HG03045 (cell line): ENCODE measurements at regions not wholly inside any gene's neighbourhood (a gene's known extent, or its start where the extent isn't known, plus 50 kb on each side); places are given as distances from the start of the nearest gene placed in this dataset.
"Not testable (repeated sequence)": the region's sequence is repeated elsewhere in the genome, so short reads cannot be mapped to it uniquely, and the experiment has no call there.

Source experiments
- ATAC-seq: cut with Tn5 transposase; IDR thresholded peaks from one replicate; pipeline ENCODE4 v1.9.1; 2021; ENCODE audit warnings: mild to moderate bottlenecking, moderate library complexity; ENCODE audit not compliant: unreplicated experiment

GRCh38 chr17:20840987-20841865 is 201.6 kb downstream of the USP22 start:
- ATAC-seq: not testable (repeated sequence)

- ATAC-seq: not testable (repeated sequence)
These were observed 200.8 kb downstream of the USP22 start for GRCh38 chr17:20842012-20842411.

- ATAC-seq: not testable (repeated sequence)
These were observed 199.6 kb downstream of the USP22 start for GRCh38 chr17:20843261-20843660.

GRCh38 chr17:20843799-20844553 is 198.8 kb downstream of the USP22 start:
- not testable (repeated sequence) for ATAC-seq

GRCh38 chr17:20848869-20849443 is 193.9 kb downstream of the USP22 start:
- not testable (repeated sequence) for ATAC-seq

- not testable (repeated sequence) for ATAC-seq
These were observed 191.1 kb downstream of the USP22 start for GRCh38 chr17:20851591-20852238.

GRCh38 chr17:20852239-20852989 is 190.4 kb downstream of the USP22 start:
- no peak for ATAC-seq

GRCh38 chr17:20852990-20853370 is 189.8 kb downstream of the USP22 start:
- no peak for ATAC-seq

- not testable (repeated sequence) for ATAC-seq
These were observed 186.8 kb downstream of the USP22 start for GRCh38 chr17:20855910-20856470.

- not testable (repeated sequence) for ATAC-seq
These were observed 176.2 kb downstream of the USP22 start for GRCh38 chr17:20866444-20867209.

- ATAC-seq: not testable (repeated sequence)
These were observed 175.3 kb downstream of the USP22 start for GRCh38 chr17:20867436-20867937.

- ATAC-seq: not testable (repeated sequence)
These were observed 174.7 kb downstream of the USP22 start for GRCh38 chr17:20867938-20868661.

GRCh38 chr17:20868662-20869007 is 174.2 kb downstream of the USP22 start:
- not testable (repeated sequence) for ATAC-seq

GRCh38 chr17:20873173-20873572 is 169.6 kb downstream of the USP22 start:
- ATAC-seq: not testable (repeated sequence)

- not testable (repeated sequence) for ATAC-seq
These were observed 169.0 kb downstream of the USP22 start for GRCh38 chr17:20873688-20874328.

- not testable (repeated sequence) for ATAC-seq
These were observed 165.4 kb downstream of the USP22 start for GRCh38 chr17:20877384-20877783.

- ATAC-seq: no peak
These were observed 152.5 kb downstream of the USP22 start for GRCh38 chr17:20890338-20890737.

GRCh38 chr17:20895426-20895825 is 147.4 kb downstream of the USP22 start:
- not testable (repeated sequence) for ATAC-seq
